ENCODE measurements at regions not wholly inside any gene's neighbourhood (a gene's known extent, or its start where the extent isn't known, plus 50 kb on each side); places are given as distances from the start of the nearest gene placed in this dataset.

DNA sequence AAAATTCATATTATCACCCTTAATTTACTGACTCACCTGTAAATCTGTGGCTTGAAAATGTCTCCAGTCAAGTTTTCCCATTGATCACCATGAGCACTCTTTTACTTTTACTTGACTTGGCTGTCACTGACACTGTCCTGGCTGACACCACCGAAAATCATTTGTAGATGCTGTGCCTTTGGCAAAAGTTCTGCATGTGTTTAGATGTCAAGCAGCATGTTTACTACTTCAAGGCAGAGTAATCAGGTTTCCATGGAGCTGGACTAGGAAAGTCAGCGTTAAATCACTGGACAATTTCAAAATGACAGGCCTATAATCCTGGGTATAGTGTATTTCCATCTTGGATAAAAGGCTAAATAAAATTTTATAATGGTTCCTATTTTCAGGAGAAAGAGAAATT lies 1530.6 kb upstream of the CDH6 start:
- no peak for DNase-seq (ENCODE audit: low read depth)

- DNase-seq (ENCODE audit: low read depth) = no peak
Observed at GRCh38 chr5:29654954-29655353, 1538.5 kb upstream of the CDH6 start.

GRCh38 chr5:29649321-29649720 lies 1544.2 kb upstream of the CDH6 start:
- DNase-seq (ENCODE audit: low read depth) = no peak

DNA sequence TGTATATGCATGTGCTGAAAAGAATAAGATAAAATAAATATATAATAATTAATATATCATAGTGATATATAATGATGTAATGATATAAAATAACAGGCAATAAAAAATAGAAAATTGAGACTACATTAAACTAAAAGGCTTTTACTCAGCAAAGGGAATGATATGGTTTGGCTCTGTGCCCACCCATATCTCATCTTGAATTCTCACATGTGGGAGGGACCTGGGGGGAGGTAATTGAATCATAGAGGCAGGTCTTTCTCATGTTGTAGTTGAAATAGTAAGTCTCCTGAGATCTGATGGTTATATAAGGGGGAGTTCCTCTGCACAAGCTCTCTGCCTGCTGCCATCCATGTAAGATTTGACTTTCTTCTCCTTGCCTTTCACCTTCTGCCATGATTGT lies 1550.9 kb upstream of the CDH6 start:
- DNase-seq (ENCODE audit: low read depth) = no peak

DNA sequence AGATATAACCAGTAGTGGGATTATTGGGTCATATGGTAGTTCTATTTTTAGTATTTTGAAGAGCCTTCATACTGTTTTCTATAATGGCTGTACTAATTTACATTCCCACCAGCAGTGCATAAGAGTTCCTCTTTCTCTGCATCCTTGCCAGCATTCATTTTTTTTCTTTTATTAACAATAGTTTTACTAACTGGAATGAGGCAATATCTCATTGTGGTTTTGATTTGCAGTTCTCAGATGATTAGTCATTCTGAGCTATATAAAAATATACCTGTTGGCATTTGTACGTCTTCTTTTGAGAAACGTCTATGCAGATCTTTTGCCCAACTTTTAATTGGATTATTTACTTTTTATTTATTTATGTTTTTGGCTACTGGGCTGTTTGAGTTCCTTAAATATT lies 1579.3 kb upstream of the CDH6 start:
- no peak for DNase-seq (ENCODE audit: low read depth)

- DNase-seq (ENCODE audit: low read depth) = no peak
Observed at GRCh38 chr5:29588236-29588635, 1605.2 kb upstream of the CDH6 start.

DNA sequence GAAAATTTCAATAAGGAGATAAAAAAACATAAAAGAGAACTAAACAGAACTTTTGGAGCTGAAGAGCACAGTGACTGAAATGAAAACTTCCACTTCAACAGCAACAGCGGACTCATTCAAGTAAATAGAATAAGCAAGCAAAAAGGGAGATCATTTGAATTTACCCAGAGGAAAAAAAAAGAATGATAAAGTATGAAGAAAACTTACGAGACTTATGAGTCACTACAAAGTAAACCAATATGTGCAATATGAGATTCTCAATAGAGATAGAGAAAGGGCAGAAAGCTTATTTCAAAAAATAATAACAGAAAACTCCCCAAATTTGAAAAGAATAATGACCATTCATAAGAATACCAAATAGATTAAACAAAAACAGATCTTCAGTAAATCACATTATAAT lies 1605.7 kb upstream of the CDH6 start:
- DNase-seq (ENCODE audit: low read depth) = no peak

GRCh38 chr5:29568028-29568427 lies 1625.5 kb upstream of the CDH6 start:
- no peak for DNase-seq (ENCODE audit: low read depth)

DNA sequence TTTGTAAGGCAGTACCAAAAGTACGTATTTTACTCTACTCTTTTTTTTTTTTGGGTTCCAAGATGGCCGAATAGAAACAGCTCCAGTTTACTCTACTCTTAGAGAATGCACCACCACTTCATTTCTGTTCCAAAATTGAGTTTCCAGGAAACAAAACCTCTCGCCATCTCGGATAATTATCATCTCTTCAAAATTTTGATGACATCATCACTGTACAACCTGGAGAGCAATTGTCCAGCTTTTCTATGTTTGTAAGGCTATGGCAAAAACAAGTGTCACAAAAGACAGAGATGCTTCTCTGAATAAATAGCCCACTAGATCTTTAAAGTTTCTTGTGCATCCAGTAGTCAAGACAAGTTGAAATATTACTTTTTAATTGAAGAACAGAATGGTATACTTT lies 1631.9 kb upstream of the CDH6 start:
- no peak for DNase-seq (ENCODE audit: low read depth)

DNA sequence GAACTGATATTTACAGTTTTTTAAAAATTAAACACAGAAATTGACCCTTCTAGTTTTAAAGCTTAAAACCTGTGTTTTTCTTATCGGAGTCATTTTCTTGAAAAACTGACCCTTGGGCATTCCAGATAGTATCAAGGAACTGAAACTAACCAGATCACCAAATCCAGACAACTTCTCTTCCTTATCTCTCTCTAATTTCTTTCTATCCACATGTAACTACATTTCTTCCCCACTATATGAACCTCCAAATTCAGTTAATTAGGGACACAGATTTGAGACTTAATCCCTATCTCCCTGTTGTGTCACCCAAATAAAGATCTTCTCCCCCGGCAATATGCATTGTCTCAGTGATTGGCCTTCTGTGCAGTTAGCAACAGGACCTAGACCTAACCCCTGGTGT lies 1643.0 kb upstream of the CDH6 start:
- DNase-seq (ENCODE audit: low read depth) = no peak

GRCh38 chr5:29548262-29548661 lies 1645.2 kb upstream of the CDH6 start:
- DNase-seq (ENCODE audit: low read depth) = no peak

GRCh38 chr5:29547236-29547865 lies 1646.1 kb upstream of the CDH6 start:
- no peak for DNase-seq (ENCODE audit: low read depth)

DNA sequence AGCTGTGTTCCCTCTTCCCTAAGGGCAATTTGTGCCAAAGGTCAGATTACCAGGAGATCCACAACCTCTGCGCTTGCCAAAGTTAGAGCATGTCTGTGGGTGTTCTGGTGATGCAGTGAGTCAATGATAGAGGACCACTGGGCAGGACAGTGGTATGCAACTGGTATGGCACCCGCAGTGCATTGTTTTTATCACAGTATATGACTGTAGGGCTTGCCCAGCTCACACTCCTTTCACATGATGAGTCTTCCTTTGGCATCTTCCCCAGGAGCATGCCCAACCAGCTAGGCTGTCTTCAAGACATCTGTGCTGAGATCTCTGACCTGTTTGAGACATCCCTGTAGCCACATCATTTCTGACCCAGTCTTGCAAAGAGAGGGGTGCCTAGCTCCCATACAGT lies 1650.0 kb upstream of the CDH6 start:
- no peak for DNase-seq (ENCODE audit: low read depth)

- DNase-seq (ENCODE audit: low read depth) = no peak
Observed at GRCh38 chr5:29524227-29524626, 1669.3 kb upstream of the CDH6 start.

- no peak for DNase-seq (ENCODE audit: low read depth)
Observed at GRCh38 chr5:29518176-29518575, 1675.3 kb upstream of the CDH6 start.

DNA sequence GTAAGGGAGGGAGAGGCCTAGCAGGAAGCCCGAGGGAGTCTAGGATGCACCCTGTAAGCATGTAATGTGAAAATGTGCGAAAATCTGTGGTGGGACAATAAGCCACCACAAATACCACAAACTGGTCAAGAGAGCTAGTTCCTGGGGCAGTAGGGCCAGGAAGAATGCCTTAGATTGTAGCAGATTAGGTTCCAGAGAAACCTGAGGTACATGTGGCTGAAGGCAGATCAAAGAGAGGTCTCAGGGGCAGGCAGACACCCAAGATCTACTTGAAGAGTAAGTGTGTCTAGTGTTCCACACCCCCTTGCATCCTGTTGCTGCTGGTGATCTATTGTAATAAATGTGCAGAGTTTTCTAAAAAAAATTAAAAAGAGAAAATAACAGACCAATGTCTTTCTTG lies 1677.3 kb upstream of the CDH6 start:
- no peak for DNase-seq (ENCODE audit: low read depth)

DNA sequence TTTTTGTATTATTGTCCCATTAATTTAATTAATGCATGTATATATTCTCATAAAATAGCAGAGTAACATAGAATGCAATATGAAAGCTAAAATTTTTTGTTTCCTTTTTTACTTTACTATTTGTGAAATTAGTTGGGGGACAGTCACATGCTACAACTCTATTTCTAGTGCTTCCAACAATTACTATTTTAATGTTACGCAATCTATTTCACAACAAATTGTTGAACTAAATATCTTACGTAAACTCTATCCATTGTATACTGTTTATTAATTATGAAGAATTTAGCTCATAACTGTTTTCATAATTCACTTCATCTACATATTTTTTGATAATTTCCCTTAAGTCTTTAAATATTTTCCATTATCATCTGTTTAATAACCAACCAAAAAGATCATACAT lies 1685.4 kb upstream of the CDH6 start:
- DNase-seq (ENCODE audit: low read depth) = no peak

DNA sequence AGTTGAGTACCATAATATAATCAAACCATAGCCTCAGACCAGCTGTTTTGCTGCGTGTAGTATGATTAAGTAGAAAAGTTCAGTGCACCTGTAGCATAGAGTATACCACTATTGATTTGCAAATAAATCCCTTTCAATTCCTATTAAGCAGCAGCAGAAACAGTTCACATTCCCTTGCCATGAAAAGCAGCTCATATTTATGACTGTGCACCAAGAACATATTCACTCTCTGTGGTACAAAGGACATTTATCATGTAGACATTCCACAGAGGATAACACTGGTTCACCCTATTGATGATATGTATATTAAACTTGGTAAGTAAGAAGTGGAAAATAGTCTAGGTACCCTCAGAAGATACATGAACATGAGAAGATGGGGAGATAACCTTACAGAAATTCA lies 1689.1 kb upstream of the CDH6 start:
- no peak for DNase-seq (ENCODE audit: low read depth)

DNA sequence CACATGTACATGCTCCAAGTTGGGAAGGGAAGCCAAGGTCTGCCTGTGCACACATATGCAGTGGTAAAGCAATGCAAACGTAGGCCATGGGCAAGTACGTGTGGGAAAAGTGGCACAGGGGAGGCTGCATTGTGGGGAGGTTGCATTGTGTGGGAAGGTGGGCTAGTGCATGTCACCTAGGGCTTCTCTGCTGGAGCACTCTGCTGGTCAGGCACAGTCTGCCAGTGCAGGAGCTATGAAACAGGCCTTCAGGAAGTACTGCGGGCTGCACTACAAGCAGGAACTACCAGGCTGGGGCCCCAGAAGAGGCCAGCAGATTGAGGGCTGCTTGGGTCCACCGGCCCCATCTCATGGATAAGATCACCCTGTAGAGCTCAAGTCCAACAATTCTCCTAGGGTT lies 1694.6 kb upstream of the CDH6 start:
- no peak for DNase-seq (ENCODE audit: low read depth)

DNA sequence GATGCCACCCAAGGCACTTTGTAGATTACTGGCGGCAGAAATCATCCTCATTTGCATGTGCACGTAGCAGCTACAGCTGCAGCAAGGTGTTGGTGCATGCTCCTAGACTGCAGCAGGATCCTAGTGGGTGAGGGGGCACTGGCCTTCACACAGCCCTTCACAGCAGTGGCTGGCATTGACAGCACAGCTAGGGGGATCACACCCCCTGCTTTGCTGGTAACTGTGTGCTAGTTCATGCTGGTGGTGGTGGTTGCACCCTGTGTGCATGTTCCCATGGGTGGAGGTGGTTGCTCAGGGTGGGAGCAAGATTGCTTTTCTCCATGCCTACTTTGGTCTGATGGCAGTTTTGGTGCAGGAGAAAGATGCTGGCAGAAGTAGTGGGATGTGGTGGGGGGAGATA lies 1695.1 kb upstream of the CDH6 start:
- DNase-seq (ENCODE audit: low read depth) = no peak

- DNase-seq (ENCODE audit: low read depth) = no peak
Observed at GRCh38 chr5:29485333-29485732, 1708.2 kb upstream of the CDH6 start.

GRCh38 chr5:29469581-29469980 lies 1723.9 kb upstream of the CDH6 start:
- DNase-seq (ENCODE audit: low read depth) = no peak

DNA sequence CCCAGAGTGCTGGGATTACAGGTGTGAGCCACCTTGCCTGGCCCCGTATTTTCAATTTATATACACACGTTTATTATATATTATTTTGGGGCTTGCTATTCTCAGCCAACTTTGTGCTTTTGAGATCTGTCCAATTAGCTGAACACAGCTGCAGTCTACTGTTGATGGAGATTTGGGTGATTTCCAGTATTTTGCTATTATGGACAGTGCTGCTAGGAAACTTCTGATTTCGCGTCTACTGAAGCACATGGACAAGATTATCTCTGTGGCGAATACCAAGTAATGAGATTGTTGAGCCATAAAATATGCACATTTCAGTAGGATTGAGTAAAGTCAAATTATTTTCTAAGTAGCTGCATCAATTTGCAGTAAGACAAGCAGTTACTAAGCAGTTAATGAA lies 1731.2 kb upstream of the CDH6 start:
- DNase-seq (ENCODE audit: low read depth) = no peak

- no peak for DNase-seq (ENCODE audit: low read depth)
Observed at GRCh38 chr5:29460971-29461559, 1732.4 kb upstream of the CDH6 start.
